ENCODE measurements at regions not wholly inside any gene's neighbourhood (a gene's known extent, or its start where the extent isn't known, plus 50 kb on each side); places are given as distances from the start of the nearest gene placed in this dataset.

DNA sequence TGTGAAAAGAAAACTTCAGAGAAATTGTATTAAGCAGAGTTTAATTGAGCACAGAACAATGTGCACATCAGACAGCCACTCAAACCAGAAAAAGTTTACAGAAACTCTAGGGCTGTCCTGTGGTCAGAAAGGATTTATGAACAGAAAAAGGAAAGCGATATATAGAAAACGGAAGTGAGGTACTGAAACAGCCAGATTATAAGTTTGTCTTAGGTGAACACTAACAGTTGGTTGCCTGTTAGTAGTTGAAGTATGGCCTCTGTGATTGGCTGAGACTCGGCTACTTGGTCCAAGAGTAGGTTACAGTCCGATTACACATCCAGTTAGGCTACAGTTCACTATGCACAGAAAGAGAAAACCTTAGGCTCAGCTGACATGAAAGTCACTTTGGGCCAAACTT is 1232.5 kb upstream of the RAG2 start:
- Histone ChIP-seq H3K27me3 (no peaks in the 10 kb centered on the region), H3K4me1 (no peaks in the 10 kb centered on the region), H3K9me3 (no peaks in the 10 kb centered on the region), H3K27ac (no peak overlapping the region), H3K4me3 (replicated peaks in 1 of 3) (no peak overlapping the region), H3K36me3 (no peaks in the 10 kb centered on the region)
- intact Hi-C loops (cut with DNase I): no loop called here
- TF ChIP-seq, protein P1, sequence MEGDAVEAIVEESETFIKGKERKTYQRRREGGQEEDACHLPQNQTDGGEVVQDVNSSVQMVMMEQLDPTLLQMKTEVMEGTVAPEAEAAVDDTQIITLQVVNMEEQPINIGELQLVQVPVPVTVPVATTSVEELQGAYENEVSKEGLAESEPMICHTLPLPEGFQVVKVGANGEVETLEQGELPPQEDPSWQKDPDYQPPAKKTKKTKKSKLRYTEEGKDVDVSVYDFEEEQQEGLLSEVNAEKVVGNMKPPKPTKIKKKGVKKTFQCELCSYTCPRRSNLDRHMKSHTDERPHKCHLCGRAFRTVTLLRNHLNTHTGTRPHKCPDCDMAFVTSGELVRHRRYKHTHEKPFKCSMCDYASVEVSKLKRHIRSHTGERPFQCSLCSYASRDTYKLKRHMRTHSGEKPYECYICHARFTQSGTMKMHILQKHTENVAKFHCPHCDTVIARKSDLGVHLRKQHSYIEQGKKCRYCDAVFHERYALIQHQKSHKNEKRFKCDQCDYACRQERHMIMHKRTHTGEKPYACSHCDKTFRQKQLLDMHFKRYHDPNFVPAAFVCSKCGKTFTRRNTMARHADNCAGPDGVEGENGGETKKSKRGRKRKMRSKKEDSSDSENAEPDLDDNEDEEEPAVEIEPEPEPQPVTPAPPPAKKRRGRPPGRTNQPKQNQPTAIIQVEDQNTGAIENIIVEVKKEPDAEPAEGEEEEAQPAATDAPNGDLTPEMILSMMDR (IDR thresholded peaks at IDR 0.05): no peak
- no peak for TF ChIP-seq POLR2A (IDR thresholded peaks at IDR 0.05)
- no peak for DNase-seq
- WGBS, 2 donors: 85 to 87% methylated on average over 4 of the region's 4 CpGs

DNA sequence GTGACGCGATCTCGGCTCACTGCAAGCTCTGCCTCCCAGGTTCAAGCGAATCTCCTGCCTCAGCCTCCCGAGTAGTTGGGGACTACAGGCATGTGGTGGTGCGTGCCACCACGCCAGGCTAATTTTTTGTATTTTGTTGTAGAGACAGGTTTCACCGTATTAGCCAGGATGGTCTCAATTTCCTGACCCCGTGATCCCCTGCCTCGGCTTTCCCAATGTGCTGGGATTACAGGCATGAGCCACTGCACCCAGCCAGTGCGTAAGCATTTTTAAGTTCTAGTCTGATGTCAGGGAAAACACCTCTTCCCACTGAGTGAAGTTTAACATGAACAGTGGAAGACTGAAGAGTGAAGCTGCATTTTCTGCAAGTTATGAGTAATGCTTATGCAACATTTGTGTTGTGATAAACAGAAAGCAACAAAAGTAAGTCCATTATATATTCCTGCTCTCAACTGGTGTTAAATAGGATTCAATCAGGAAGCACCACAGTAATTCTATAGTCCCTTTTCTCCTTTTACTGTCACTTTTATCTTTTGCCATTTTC is 1219.8 kb upstream of the RAG2 start:
- TF ChIP-seq, protein P1 (IDR thresholded peaks at IDR 0.05): no peak
- TF ChIP-seq POLR2A (IDR thresholded peaks at IDR 0.05): no peak
- H3K4me3 ChIP-seq (replicated peaks in 1 of 3): no peak overlapping the region
- no peaks in the 10 kb centered on the region for H3K36me3 ChIP-seq
- no peaks in the 10 kb centered on the region for H3K27me3 ChIP-seq
- H3K4me1 ChIP-seq: no peaks in the 10 kb centered on the region
- intact Hi-C loops (cut with DNase I): no loop called here
- no peaks in the 10 kb centered on the region for H3K9me3 ChIP-seq
- DNase-seq: no peak
- no peak overlapping the region for H3K27ac ChIP-seq
- 90 to 91% methylated on average over 11 of the region's 11 CpGs for WGBS, 2 donors

DNA sequence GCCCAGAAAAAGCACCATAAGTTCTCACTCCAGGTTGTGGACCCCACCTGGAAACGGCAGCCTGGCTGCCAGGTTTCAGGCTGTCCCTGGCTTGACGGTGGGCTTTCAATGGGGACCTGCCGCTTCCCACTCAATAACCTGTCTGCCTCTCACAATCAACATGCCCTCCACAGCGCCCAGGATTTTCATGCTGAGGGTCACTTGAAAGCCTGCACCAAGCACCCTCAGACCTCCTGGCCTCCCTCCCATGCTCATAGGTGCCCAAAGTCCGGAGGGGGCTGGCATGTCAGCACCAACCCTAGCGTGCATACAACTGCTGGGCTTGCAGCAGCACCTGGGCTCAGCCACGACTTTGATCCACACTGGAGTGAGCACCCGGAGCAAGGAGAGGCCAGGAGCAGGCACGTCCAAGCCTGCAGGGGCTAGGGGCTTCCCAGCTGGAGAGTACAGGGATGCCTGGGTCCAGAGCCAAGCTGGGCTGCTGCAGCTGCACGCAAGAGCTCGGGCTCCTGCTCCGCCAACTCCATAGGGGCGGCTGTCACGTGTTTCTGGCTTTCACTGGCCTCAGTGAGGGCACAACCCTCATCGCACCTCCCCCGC is 1214.3 kb upstream of the RAG2 start:
- 86 to 92% methylated on average over 14 to 15 of the region's 16 CpGs for WGBS, 2 donors
- intact Hi-C loops (cut with DNase I): no loop called here
- no peaks in the 10 kb centered on the region for H3K4me1 ChIP-seq
- H3K27me3 ChIP-seq: no peaks in the 10 kb centered on the region
- H3K27ac ChIP-seq: no peak overlapping the region
- H3K9me3 ChIP-seq: no peaks in the 10 kb centered on the region
- H3K4me3 ChIP-seq (replicated peaks in 1 of 3): no peak overlapping the region
- no peak for DNase-seq
- H3K36me3 ChIP-seq: no peaks in the 10 kb centered on the region
- TF ChIP-seq POLR2A (IDR thresholded peaks at IDR 0.05): no peak
- TF ChIP-seq, protein P1 (IDR thresholded peaks at IDR 0.05): no peak

DNA sequence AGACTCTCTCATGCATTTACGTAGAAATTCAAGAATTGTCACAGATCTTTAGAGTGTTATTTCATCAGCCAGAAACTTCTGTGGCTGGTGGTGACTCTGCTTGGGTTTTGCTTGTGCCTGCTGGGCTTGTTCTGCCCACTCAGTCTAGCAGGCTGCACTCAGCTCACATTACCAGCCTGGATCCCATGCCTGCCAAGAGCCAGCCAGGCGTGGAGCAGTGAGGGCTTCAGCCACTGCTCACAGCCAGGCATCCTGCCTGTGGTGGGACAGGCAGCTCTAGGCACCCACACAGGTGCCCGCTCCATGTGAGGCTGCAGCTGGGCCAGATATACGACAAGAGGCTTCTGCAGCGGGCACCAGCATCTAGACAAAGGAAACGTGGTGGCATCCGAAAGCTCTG is 1213.3 kb upstream of the RAG2 start:
- no peaks in the 10 kb centered on the region for H3K4me1 ChIP-seq
- intact Hi-C loops (cut with DNase I): no loop called here
- no peaks in the 10 kb centered on the region for H3K36me3 ChIP-seq
- WGBS, 2 donors: 58 to 94% methylated on average over 2 to 7 of the region's 7 CpGs
- TF ChIP-seq POLR2A (IDR thresholded peaks at IDR 0.05): no peak
- TF ChIP-seq, protein P1 (IDR thresholded peaks at IDR 0.05): no peak
- H3K4me3 ChIP-seq (replicated peaks in 1 of 3): no peak overlapping the region
- H3K27me3 ChIP-seq: no peaks in the 10 kb centered on the region
- DNase-seq: no peak
- H3K9me3 ChIP-seq: no peaks in the 10 kb centered on the region
- H3K27ac ChIP-seq: no peak overlapping the region

DNA sequence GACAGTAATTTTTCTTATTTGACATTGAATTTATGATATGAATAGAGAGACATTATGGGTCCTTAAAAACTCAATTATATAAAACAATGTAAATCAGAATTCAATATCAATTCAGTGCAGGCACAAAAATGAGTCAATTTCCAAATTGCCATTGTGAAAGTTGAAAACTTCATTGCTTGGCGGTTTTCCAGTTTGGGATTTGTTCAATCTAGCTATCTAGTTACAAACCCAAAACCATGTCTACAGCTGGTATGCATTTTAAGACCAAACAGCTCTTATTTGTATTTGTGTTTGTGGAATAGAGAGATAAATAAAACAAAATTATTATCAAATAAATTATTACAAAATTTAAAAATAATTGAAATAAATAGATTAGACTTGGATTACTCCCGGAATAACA is 1206.6 kb upstream of the RAG2 start:
- intact Hi-C loops (cut with DNase I): no loop called here
- Histone ChIP-seq H3K9me3 (no peaks in the 10 kb centered on the region), H3K36me3 (no peaks in the 10 kb centered on the region), H3K27ac (no peak overlapping the region), H3K4me1 (no peaks in the 10 kb centered on the region), H3K4me3 (replicated peaks in 1 of 3) (no peak overlapping the region), H3K27me3 (no peaks in the 10 kb centered on the region)
- no peak for DNase-seq
- TF ChIP-seq, protein P1 (IDR thresholded peaks at IDR 0.05): no peak
- no peak for TF ChIP-seq POLR2A (IDR thresholded peaks at IDR 0.05)
- WGBS, 2 donors: 91 to 93% methylated on average over 2 of the region's 2 CpGs
